ENCODE measurements at regions not wholly inside any gene's neighbourhood (a gene's known extent, or its start where the extent isn't known, plus 50 kb on each side); places are given as distances from the start of the nearest gene placed in this dataset.

GRCh38 chr14:51307551-51307950 lies 67.5 kb downstream of the TMX1 start:
- no peak for DNase-seq

GRCh38 chr14:51308866-51309265 lies 68.8 kb downstream of the TMX1 start:
- no peak for DNase-seq

- DNase-seq = no peak
These were observed 70.5 kb downstream of the TMX1 start for GRCh38 chr14:51310505-51310944.

GRCh38 chr14:51314321-51315015 lies 74.4 kb downstream of the TMX1 start:
- DNase-seq = no peak

GRCh38 chr14:51317373-51317772 lies 77.3 kb downstream of the TMX1 start:
- no peak for DNase-seq

- DNase-seq = no peak
These were observed 79.0 kb downstream of the TMX1 start for GRCh38 chr14:51318813-51319597.

GRCh38 chr14:51321036-51321435 lies 81.0 kb downstream of the TMX1 start:
- DNase-seq = no peak

- DNase-seq = no peak
These were observed 83.4 kb downstream of the TMX1 start for GRCh38 chr14:51323492-51323891.

GRCh38 chr14:51327376-51327775 lies 87.3 kb downstream of the TMX1 start:
- DNase-seq = no peak

- no peak for DNase-seq
These were observed 88.2 kb downstream of the TMX1 start for GRCh38 chr14:51328064-51328771.

- DNase-seq = no peak
These were observed 88.8 kb downstream of the TMX1 start for GRCh38 chr14:51328772-51329353.

- DNase-seq = no peak
These were observed 91.7 kb downstream of the TMX1 start for GRCh38 chr14:51331486-51332367.

GRCh38 chr14:51333299-51333698 lies 93.3 kb downstream of the TMX1 start:
- DNase-seq = no peak

- no peak for DNase-seq
These were observed 94.0 kb downstream of the TMX1 start for GRCh38 chr14:51333901-51334521.

- DNase-seq = no peak
These were observed 94.5 kb downstream of the TMX1 start for GRCh38 chr14:51334566-51334965.

- DNase-seq = no peak
These were observed 95.5 kb downstream of the TMX1 start for GRCh38 chr14:51335531-51335930.

- DNase-seq = no peak
These were observed 96.1 kb downstream of the TMX1 start for GRCh38 chr14:51335961-51336723.

GRCh38 chr14:51336734-51337133 lies 96.7 kb downstream of the TMX1 start:
- no peak for DNase-seq

GRCh38 chr14:51337520-51337919 lies 97.5 kb downstream of the TMX1 start:
- DNase-seq = no peak

- DNase-seq = no peak
These were observed 101.3 kb downstream of the TMX1 start for GRCh38 chr14:51341338-51341737.

- DNase-seq = no peak
These were observed 102.2 kb downstream of the TMX1 start for GRCh38 chr14:51342226-51342625.

Data from effector CD8-positive, alpha-beta T cell (primary cell).